GM21528 (cell line): ENCODE measurements at regions not wholly inside any gene's neighbourhood (a gene's known extent, or its start where the extent isn't known, plus 50 kb on each side); places are given as distances from the start of the nearest gene placed in this dataset.
"Not testable (repeated sequence)": the region's sequence is repeated elsewhere in the genome, so short reads cannot be mapped to it uniquely, and the experiment has no call there.

ENCODE experiments used
- ATAC-seq: cut with Tn5 transposase; IDR thresholded peaks from one replicate; pipeline ENCODE4 v1.9.1; 2021; ENCODE audit warnings: mild to moderate bottlenecking, moderate library complexity; ENCODE audit not compliant: unreplicated experiment, low FRiP score

DNA sequence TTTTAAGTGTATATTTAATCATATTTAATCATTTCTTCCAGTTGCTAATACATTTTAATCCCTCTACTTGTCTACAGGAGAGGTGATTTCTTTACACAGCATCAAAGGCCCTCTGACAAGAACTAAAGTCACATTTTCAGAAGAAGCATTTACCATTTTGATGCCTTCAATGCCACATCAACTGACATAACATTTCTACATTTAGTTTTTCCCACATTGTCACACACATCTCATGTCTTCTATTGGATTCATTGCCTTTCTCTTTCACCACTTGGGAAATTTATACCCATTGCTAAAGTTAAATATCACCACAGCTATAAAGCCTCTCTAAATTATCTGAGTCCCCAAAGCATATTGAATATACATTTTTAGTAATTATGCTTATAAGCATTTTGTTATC is 1907.5 kb upstream of the CDH9 start:
- ATAC-seq = no peak

- ATAC-seq = not testable (repeated sequence)
Measured at GRCh38 chr5:28929366-28929765, 1891.0 kb upstream of the CDH9 start.

GRCh38 chr5:28928327-28928790 is 1890.0 kb upstream of the CDH9 start:
- ATAC-seq = not testable (repeated sequence)

GRCh38 chr5:28927559-28928326 is 1889.4 kb upstream of the CDH9 start:
- no peak for ATAC-seq

DNA sequence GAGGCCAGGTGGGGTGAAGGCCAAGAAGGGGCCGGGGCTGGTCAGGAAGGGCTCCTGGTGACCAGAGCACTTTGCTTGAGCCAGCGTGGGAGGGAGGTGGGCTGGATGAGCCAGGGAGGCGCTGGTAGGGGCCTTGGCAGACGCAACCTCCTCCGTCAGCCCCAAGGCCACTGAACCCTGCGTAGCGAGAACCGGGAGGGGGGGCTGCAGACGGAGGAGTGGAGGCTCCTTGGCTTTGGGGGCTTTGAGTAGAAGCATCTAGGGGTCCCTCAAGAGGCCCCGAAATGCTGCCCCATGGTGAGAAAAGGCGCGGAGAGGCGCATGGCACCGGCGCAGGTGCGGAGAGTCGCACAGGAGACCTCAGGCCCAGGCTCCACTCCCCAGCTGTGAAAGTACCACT is 1888.0 kb upstream of the CDH9 start:
- ATAC-seq = no peak

- ATAC-seq = no peak
Measured at GRCh38 chr5:28917631-28918030, 1879.2 kb upstream of the CDH9 start.

DNA sequence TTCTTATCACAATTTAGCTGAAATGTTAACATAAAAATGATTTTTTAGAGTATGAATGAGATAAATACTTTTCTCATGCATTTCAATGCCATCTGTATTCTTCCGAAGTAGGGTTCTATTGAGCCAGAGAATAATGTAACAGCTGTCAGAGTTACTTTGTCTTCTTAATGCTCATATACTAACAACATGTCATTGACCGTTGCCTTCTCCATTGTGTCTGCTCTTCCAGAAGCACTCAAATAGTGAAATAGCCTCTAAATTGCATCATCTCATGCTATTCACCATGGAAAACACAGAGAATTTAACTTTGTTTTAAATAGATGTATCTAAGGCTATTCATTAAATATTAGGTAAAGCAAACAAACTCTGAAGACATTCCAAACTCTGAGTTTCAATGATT is 1875.9 kb upstream of the CDH9 start:
- no peak for ATAC-seq

GRCh38 chr5:28903643-28904042 is 1865.3 kb upstream of the CDH9 start:
- no peak for ATAC-seq

DNA sequence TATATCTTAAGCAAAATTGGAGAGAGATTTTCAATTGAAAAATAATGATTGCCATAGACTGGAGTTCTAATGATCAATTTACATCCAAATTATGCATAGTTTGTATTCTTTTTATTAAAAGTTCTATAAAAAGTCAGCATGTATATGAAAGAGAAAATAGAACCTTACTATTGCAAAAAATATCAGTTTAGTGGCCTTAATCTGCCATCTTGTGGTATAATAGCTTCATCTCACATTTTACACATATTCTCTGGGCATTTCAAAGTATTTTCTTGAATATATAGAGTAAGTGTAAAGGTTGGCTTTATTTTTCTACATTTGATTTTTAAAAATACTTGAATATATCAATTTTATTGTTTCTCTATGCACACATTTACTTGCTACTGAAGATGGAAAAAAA is 1858.6 kb upstream of the CDH9 start:
- no peak for ATAC-seq

DNA sequence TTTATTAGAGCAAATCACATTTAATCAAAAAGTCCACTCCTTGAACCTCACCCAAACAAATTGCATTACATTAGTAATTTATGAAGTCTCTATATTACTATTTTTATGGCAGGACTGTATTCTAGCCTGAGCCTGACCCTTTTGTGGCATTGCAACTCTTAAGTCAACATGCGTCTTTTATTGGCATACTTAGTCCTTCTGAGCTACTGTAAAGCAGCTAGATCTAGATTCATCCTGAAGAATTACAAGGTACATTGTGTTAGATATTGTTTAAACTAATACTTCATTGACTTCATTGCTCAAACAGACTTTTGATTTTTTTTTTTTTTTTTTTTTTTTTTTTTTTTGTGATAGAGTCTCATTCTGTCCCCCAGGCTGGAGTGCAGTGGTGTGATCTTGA is 1842.5 kb upstream of the CDH9 start:
- ATAC-seq = no peak

DNA sequence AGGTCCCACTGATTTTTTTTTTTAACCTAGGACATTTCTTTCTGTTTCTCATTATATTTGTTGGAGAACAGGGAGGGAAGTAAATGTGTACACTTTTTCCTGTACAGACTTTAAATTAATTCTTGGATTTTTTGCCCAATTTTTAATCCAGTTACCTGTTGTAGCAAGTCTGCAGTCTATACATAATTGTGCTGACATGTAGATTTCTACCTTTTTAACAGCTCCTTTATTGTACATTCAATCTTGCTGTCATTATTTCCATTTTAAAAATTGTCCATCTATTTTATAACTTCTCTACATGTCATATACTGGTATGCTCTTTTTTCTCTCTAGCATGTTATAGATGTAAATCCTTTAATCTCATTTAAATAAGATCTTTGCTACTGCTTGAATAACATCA is 1838.7 kb upstream of the CDH9 start:
- ATAC-seq = no peak

DNA sequence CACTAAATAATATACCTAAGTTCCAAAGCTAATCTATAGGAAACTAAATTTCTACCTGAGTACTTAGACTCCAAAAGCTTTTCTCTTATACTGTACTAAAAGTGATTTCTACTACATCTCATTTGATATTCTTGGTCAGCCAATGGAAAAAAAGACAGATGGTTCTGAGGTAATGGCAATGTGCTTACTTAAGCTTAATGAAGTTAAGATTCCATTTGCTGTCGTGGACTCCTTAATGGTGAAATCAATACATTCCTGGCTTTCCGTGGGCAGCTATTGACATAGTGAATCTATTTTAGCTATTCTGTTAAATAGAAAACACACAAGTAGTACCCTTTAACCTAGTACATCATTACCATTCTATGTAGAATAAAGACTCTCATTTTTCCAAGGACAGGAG is 1825.6 kb upstream of the CDH9 start:
- ATAC-seq = no peak

DNA sequence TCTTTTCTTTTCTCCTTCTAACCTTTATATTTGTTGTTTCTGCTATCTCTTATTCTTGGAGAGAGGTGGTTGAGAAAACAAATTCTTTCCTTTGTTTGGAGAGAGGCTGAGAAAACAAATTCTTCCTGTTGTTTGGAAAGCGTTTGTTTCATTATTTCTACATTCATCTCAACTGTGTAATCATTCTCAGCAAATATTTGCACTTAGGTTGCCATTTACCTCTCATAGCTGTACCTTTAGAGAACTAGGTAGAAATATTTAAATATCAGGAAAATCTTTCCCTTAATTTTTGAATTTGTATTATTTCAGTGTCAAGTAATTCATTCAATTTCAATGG is 1824.4 kb upstream of the CDH9 start:
- no peak for ATAC-seq

DNA sequence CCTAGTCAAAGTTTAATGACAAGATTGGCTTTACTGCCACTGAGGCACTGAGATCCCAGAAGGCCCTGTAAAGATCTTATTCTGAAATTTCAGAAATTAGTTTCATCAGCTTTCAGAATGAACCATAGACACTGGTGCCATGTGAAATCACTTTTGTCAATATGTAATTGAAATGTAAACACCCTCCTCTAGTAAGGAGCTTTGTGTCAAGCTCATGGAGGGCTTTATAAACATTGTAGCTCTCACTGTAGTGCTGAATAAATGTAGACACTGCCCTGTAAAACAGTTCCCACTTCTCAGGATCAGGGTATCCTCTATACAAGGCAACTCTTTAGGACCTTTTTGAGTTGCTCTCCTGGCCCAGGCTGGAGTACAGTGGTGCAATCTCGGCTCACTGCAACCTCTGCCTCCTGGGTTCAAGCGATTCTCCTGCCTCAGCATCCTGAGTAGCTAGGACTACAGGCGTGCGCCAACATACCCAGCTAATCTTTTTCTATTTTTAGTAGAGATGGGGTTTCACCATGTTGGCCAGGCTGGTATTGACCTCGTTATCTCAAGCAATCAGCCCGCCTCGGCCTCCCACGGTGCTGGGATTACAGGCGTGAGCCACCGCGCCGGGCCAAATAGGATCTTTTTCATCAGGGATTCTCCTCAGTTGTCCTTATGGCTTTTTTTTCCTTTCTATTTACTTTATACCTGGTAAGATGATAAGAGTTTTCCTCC is 1823.9 kb upstream of the CDH9 start:
- no peak for ATAC-seq

- ATAC-seq = no peak
Measured at GRCh38 chr5:28855626-28856025, 1817.2 kb upstream of the CDH9 start.

GRCh38 chr5:28850320-28850921 is 1812.0 kb upstream of the CDH9 start:
- ATAC-seq = no peak

GRCh38 chr5:28831042-28831441 is 1792.7 kb upstream of the CDH9 start:
- no peak for ATAC-seq

- ATAC-seq = no peak
Measured at GRCh38 chr5:28823231-28823630, 1784.8 kb upstream of the CDH9 start.

DNA sequence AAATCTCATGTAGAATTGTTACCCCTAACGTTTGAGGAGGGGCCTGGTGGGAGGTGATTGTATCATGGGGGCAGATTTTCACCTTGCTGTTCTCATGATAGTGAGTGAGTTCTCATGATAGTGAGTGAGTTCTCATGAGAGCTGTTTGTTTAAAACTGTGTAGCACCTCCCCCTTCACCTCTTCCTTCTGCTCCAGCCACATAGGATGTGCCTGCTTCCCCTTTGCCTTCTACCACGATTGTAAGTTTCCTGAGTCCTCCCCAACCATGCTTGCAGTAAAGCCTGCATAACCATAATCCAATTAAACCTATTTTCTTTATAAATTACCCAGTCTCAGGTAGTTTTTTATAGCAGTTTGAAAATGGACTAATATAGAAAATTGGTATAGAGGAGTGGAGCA is 1783.7 kb upstream of the CDH9 start:
- ATAC-seq = no peak

DNA sequence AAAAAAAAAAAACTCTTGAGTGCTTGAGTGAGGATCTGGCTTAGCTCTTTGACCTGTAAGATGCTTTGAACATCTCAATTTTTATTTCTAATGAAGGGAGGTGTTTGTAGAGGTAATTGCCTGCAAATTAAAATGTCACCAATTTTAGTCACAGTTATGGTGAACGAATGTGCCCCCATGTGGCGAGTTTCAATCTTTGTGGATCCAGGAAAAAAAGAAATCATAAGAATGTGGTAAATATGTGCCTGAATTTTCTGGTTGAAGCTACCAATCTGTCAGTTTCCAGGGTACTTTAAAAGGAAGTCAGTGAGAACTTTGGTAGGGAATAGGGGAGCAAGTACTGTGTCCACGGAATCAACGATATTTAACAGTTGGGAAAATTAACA is 1772.4 kb upstream of the CDH9 start:
- ATAC-seq = no peak

- ATAC-seq = no peak
Measured at GRCh38 chr5:28809811-28810750, 1771.7 kb upstream of the CDH9 start.
